C4-2B (cell line): ENCODE measurements at regions not wholly inside any gene's neighbourhood (a gene's known extent, or its start where the extent isn't known, plus 50 kb on each side); places are given as distances from the start of the nearest gene placed in this dataset.

ENCODE experiments used
- ZFX ChIP-seq: fragments of 450-650 bp; IDR thresholded peaks from 2 replicates; pipeline ENCODE4 v1.6.1; 2017
- TF ChIP-seq, protein P1 (sequence below): fragments of 450-650 bp; conservative IDR thresholded peaks from 2 replicates; pipeline ENCODE4 v1.5.1; 2017; ENCODE audit warnings: mild to moderate bottlenecking

DNA sequence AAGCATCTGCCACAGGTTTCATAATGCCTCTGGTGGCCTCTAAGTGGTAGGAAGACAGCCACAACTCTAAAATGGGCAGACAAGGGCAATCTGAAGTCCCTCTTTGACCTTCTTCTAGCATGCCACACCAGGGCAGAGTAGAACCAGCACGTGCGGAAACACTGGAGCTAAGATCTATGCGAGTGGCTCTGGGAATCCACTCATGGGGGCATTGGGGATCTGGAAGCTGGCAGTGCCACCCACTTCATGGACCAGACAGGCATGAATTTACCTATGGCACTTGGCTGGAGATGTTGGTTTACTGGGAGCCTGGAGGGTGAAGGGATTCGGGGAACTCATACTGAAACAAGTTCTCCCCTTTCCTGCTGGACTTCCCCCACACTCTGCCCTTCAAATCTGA is 337.4 kb downstream of the MIAT start:
- TF ChIP-seq, protein P1, sequence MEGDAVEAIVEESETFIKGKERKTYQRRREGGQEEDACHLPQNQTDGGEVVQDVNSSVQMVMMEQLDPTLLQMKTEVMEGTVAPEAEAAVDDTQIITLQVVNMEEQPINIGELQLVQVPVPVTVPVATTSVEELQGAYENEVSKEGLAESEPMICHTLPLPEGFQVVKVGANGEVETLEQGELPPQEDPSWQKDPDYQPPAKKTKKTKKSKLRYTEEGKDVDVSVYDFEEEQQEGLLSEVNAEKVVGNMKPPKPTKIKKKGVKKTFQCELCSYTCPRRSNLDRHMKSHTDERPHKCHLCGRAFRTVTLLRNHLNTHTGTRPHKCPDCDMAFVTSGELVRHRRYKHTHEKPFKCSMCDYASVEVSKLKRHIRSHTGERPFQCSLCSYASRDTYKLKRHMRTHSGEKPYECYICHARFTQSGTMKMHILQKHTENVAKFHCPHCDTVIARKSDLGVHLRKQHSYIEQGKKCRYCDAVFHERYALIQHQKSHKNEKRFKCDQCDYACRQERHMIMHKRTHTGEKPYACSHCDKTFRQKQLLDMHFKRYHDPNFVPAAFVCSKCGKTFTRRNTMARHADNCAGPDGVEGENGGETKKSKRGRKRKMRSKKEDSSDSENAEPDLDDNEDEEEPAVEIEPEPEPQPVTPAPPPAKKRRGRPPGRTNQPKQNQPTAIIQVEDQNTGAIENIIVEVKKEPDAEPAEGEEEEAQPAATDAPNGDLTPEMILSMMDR, result no peak
- TF ChIP-seq ZFX, result no peak
